ENCODE measurements at regions not wholly inside any gene's neighbourhood (a gene's known extent, or its start where the extent isn't known, plus 50 kb on each side); places are given as distances from the start of the nearest gene placed in this dataset.

GRCh38 chr20:19881990-19882389 is 123.9 kb downstream of the RIN2 start:
- Histone ChIP-seq H3K9me3 (no peaks in the 10 kb centered on the region), H3K27ac (no peak overlapping the region), H3K4me1 (peaks cover 0 to 29% (median 19%) of the 10 kb centered on the region in 4 donors), H3K27me3 (no peaks in the 10 kb centered on the region), H3K36me3 (no peaks in the 10 kb centered on the region), H3K4me3 (no peak overlapping the region)
- WGBS, 2 donors, result 92 to 95% methylated on average over 3 of the region's 3 CpGs
- no peak for TF ChIP-seq EP300 (IDR thresholded peaks at IDR 0.05)
- no peak for TF ChIP-seq CTCF (IDR thresholded peaks at IDR 0.05)
- TF ChIP-seq POLR2A (IDR thresholded peaks at IDR 0.05), result no peak
- no peak for DNase-seq (ENCODE audit: low spot score in 2 of 2)

- no peak for TF ChIP-seq CTCF (IDR thresholded peaks at IDR 0.05)
- TF ChIP-seq EP300 (IDR thresholded peaks at IDR 0.05), result no peak
- no peak for TF ChIP-seq POLR2A (IDR thresholded peaks at IDR 0.05)
Measured at GRCh38 chr20:19882446-19882845, 124.4 kb downstream of the RIN2 start.

DNA sequence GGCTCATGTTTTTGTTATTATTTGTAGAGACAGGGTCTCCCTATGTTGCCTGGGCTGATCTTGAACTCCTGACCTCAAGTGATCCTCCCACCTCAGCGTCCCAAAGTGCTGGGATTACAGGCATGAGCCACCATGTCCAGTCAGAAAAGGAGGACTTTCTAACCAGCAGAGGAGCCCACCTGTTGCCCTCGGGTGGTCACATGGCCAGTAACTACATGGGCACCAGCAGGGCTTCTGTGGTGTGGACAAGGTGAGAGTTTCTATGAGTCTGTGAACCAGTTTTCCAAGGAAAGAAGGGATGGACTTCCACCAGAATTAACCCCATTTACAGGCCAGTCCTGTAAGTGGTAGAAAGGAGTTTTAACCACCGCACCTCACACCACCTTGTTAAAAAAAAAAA is 125.4 kb downstream of the RIN2 start:
- no peak overlapping the region for H3K4me3 ChIP-seq
- no peaks in the 10 kb centered on the region for H3K27me3 ChIP-seq
- no peak overlapping the region for H3K27ac ChIP-seq
- peaks cover 0 to 44% (median 33%) of the 10 kb centered on the region in 4 donors for H3K4me1 ChIP-seq
- WGBS, 2 donors, result 97 to 100% methylated on average over 3 of the region's 3 CpGs
- H3K36me3 ChIP-seq, result no peaks in the 10 kb centered on the region
- no peak for DNase-seq (ENCODE audit: low spot score in 2 of 2)
- TF ChIP-seq EP300 (IDR thresholded peaks at IDR 0.05) (no peak), CTCF (IDR thresholded peaks at IDR 0.05) (no peak), POLR2A (IDR thresholded peaks at IDR 0.05) (no peak)
- no peaks in the 10 kb centered on the region for H3K9me3 ChIP-seq

More at GRCh38 chr20:19882446-19882845, 124.4 kb downstream of the RIN2 start:
- peaks cover 0 to 34% (median 23%) of the 10 kb centered on the region in 4 donors for H3K4me1 ChIP-seq
- no peaks in the 10 kb centered on the region for H3K36me3 ChIP-seq
- WGBS, 2 donors, result 89 to 90% methylated on average over 3 of the region's 3 CpGs
- no peaks in the 10 kb centered on the region for H3K9me3 ChIP-seq
- DNase-seq (ENCODE audit: low spot score in 2 of 2), result no peak
- H3K4me3 ChIP-seq, result no peak overlapping the region
- no peak overlapping the region for H3K27ac ChIP-seq
- no peaks in the 10 kb centered on the region for H3K27me3 ChIP-seq

- peaks cover 0 to 62% (median 47%) of the 10 kb centered on the region in 4 donors for H3K4me1 ChIP-seq
- H3K4me3 ChIP-seq, result peak overlapping the region in 2 of 4 donors; percentile 13 to 30
Measured at GRCh38 chr20:19885594-19885938, 127.5 kb downstream of the RIN2 start.

More at GRCh38 chr20:19885594-19885938, 127.5 kb downstream of the RIN2 start:
- WGBS, 2 donors, result 43 to 59% methylated on average over 5 of the region's 5 CpGs
- Histone ChIP-seq H3K9me3 (no peaks in the 10 kb centered on the region), H3K27me3 (no peaks in the 10 kb centered on the region), H3K27ac (peak overlapping the region in 3 of 4 donors; percentile 56 to 85 (median 82)), H3K36me3 (no peaks in the 10 kb centered on the region)
- no peak for DNase-seq (ENCODE audit: low spot score in 2 of 2)
- no peak for TF ChIP-seq POLR2A (IDR thresholded peaks at IDR 0.05)
- TF ChIP-seq EP300 (IDR thresholded peaks at IDR 0.05), result no peak
- TF ChIP-seq CTCF (IDR thresholded peaks at IDR 0.05), result no peak

All from tibial nerve (tissue), 4 donors.